ENCODE measurements at regions not wholly inside any gene's neighbourhood (a gene's known extent, or its start where the extent isn't known, plus 50 kb on each side); places are given as distances from the start of the nearest gene placed in this dataset.
"Not testable (repeated sequence)": the region's sequence is repeated elsewhere in the genome, so short reads cannot be mapped to it uniquely, and the experiment has no call there.

DNA sequence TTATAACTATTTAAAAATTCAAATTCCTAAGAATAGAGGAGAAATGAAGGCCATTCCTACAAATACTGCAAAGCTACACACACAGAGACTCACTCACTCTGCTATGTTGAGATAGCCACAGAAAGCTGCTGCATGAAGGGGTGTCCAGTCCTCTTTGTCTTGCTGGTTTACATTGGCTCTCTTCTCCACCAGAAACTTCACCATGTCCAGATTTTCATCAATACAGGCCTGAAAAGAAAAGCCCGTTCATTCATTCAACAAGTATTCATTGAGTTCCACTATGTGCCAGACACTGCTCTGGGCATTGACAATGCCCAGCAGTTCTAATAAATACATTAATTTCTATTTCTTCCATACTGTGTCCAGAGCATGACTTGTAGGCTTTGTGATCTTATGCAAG, 732.3 kb downstream of the CDY1 start:
- no peak overlapping the region for H3K4me3 ChIP-seq (ENCODE audit: low read depth, low read length, poor library complexity, severe bottlenecking)
- H3K36me3 ChIP-seq (ENCODE audit: insufficient read depth, low read length): no peaks in the 10 kb centered on the region
- H3K4me1 ChIP-seq (ENCODE audit: insufficient read depth, low read length, poor library complexity, severe bottlenecking): no peaks in the 10 kb centered on the region
- DNase-seq (ENCODE audit: low spot score): no peak
- H3K9me3 ChIP-seq (ENCODE audit: low read length): no peaks in the 10 kb centered on the region
- CTCF ChIA-PET (ENCODE audit: unreplicated experiment): no interaction called here
- H2AFZ ChIP-seq (ENCODE audit: low read length): no peak overlapping the region
- no peaks in the 10 kb centered on the region for H3K79me2 ChIP-seq (ENCODE audit: insufficient read depth, low read depth, low read length)
- no peaks in the 10 kb centered on the region for H3K9me2 ChIP-seq (ENCODE audit: insufficient read depth, low read length)
- no peaks in the 10 kb centered on the region for H4K20me1 ChIP-seq (ENCODE audit: insufficient read depth, low read length)
- no TSS peak for BruUV-seq (replicated peaks)
- H3K27ac ChIP-seq (ENCODE audit: low read depth, low read length, poor library complexity, severe bottlenecking): no peak overlapping the region
- POLR2A ChIA-PET: no interaction called here
- H3K4me2 ChIP-seq (ENCODE audit: low read length): no peak overlapping the region
- intact Hi-C loops (cut with micrococcal nuclease; ENCODE audit: unreplicated experiment): no loop called here
- TF ChIP-seq, protein P1, sequence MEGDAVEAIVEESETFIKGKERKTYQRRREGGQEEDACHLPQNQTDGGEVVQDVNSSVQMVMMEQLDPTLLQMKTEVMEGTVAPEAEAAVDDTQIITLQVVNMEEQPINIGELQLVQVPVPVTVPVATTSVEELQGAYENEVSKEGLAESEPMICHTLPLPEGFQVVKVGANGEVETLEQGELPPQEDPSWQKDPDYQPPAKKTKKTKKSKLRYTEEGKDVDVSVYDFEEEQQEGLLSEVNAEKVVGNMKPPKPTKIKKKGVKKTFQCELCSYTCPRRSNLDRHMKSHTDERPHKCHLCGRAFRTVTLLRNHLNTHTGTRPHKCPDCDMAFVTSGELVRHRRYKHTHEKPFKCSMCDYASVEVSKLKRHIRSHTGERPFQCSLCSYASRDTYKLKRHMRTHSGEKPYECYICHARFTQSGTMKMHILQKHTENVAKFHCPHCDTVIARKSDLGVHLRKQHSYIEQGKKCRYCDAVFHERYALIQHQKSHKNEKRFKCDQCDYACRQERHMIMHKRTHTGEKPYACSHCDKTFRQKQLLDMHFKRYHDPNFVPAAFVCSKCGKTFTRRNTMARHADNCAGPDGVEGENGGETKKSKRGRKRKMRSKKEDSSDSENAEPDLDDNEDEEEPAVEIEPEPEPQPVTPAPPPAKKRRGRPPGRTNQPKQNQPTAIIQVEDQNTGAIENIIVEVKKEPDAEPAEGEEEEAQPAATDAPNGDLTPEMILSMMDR (conservative IDR thresholded peaks at IDR 0.05; ENCODE audit: low read length): no peak
- TF ChIP-seq EZH2phosphoT487 (IDR thresholded peaks at IDR 0.05; ENCODE audit: borderline replicate concordance, low read depth, low read length): no peak

DNA sequence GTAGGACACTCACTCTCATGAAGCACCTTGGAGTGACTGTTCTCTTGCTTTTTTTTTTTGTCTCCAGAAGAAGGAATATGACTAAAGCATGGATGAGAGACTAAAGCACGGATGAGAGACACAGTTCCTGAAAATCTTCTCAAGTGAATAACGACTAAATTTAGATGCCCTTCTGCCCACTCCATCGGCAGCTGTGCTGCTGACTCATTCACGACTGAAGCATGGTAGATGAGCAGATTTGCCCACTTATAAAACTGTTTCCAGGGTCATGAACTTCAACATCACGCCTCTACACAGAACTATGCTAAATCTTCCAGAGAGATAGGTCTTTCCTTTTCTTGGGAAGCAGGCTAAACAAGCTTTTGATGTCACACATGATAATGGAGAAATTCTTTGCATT, 738.0 kb downstream of the CDY1 start:
- H3K36me3 ChIP-seq (ENCODE audit: insufficient read depth, low read length); H3K9me3 ChIP-seq (ENCODE audit: low read length); H3K4me2 ChIP-seq (ENCODE audit: low read length); BruUV-seq (replicated peaks); H2AFZ ChIP-seq (ENCODE audit: low read length); DNase-seq (ENCODE audit: low spot score); H3K9me2 ChIP-seq (ENCODE audit: insufficient read depth, low read length); intact Hi-C loops (cut with micrococcal nuclease; ENCODE audit: unreplicated experiment); POLR2A ChIA-PET; H3K79me2 ChIP-seq (ENCODE audit: insufficient read depth, low read depth, low read length); H3K4me1 ChIP-seq (ENCODE audit: insufficient read depth, low read length, poor library complexity, severe bottlenecking); H4K20me1 ChIP-seq (ENCODE audit: insufficient read depth, low read length); H3K27ac ChIP-seq (ENCODE audit: low read depth, low read length, poor library complexity, severe bottlenecking); CTCF ChIA-PET (ENCODE audit: unreplicated experiment); H3K4me3 ChIP-seq (ENCODE audit: low read depth, low read length, poor library complexity, severe bottlenecking): not testable (repeated sequence)

DNA sequence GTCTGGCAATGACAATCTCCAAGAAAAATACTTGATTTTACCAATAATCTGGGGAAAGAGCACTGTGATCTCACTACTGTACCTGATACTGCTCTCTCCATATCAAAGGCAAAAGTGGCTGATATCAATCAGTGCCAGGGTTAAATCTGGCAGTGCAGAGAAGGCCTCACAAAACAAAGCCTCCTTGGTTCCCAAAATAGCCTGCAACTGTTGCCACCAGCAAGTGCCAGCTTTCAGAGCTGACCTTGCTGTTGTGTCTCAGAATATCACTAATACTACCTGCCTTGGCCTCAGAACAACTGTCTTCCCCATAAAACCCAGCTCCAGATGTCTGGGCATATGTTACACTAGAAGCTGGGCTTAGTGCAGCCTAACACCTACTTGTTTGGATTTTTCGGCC, 738.6 kb downstream of the CDY1 start:
- H2AFZ ChIP-seq (ENCODE audit: low read length); H3K9me2 ChIP-seq (ENCODE audit: insufficient read depth, low read length); DNase-seq (ENCODE audit: low spot score); CTCF ChIA-PET (ENCODE audit: unreplicated experiment); H3K79me2 ChIP-seq (ENCODE audit: insufficient read depth, low read depth, low read length); POLR2A ChIA-PET; BruUV-seq (replicated peaks); H4K20me1 ChIP-seq (ENCODE audit: insufficient read depth, low read length); H3K36me3 ChIP-seq (ENCODE audit: insufficient read depth, low read length); H3K4me3 ChIP-seq (ENCODE audit: low read depth, low read length, poor library complexity, severe bottlenecking); H3K9me3 ChIP-seq (ENCODE audit: low read length); H3K27ac ChIP-seq (ENCODE audit: low read depth, low read length, poor library complexity, severe bottlenecking); intact Hi-C loops (cut with micrococcal nuclease; ENCODE audit: unreplicated experiment); H3K4me1 ChIP-seq (ENCODE audit: insufficient read depth, low read length, poor library complexity, severe bottlenecking); H3K4me2 ChIP-seq (ENCODE audit: low read length): not testable (repeated sequence)

DNA sequence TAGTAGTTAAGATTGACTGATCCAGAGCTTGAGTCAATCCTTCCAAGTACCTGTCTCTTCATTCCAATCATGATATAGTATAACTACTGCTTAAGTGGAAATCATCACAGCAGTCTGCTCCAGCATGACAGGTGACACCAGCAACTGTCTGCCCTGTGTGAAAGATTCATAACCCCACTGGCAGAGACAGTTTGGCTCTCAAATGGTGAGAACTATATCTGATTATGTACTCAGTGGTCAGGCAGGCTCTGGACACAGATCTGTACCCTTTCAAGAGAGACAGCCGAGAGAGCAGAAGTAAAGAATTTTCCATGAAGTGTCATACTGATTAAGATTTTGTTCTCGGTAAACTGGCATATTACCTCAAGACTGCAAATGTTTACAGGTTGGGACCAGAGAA, 741.5 kb downstream of the CDY1 start:
- H3K4me1 ChIP-seq (ENCODE audit: insufficient read depth, low read length, poor library complexity, severe bottlenecking); DNase-seq (ENCODE audit: low spot score); H3K79me2 ChIP-seq (ENCODE audit: insufficient read depth, low read depth, low read length); H3K9me2 ChIP-seq (ENCODE audit: insufficient read depth, low read length); H3K4me2 ChIP-seq (ENCODE audit: low read length); BruUV-seq (replicated peaks); H3K27ac ChIP-seq (ENCODE audit: low read depth, low read length, poor library complexity, severe bottlenecking); H2AFZ ChIP-seq (ENCODE audit: low read length); H3K36me3 ChIP-seq (ENCODE audit: insufficient read depth, low read length); intact Hi-C loops (cut with micrococcal nuclease; ENCODE audit: unreplicated experiment); CTCF ChIA-PET (ENCODE audit: unreplicated experiment); H4K20me1 ChIP-seq (ENCODE audit: insufficient read depth, low read length); POLR2A ChIA-PET; H3K4me3 ChIP-seq (ENCODE audit: low read depth, low read length, poor library complexity, severe bottlenecking); H3K9me3 ChIP-seq (ENCODE audit: low read length): not testable (repeated sequence)

DNA sequence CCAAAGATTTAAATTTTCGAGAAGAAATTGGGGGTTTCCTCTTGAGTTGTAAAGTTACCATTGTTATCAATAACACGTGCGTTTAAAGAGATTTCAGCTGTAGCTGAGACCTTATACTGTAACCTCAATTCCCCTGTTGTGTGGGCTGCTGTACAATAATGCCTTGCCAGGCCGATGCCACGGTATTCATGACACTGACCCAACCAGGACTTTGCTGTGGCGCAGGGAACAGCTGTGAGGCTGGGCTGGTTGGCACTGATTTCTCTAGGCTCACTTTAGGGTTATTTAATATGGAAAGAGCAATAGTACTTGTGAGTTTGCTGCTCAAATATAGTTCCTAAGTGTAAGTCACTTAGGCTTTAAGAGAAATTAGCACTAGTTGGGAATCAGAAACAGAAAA, 744.2 kb downstream of the CDY1 start:
- intact Hi-C loops (cut with micrococcal nuclease; ENCODE audit: unreplicated experiment); H4K20me1 ChIP-seq (ENCODE audit: insufficient read depth, low read length); BruUV-seq (replicated peaks); H3K36me3 ChIP-seq (ENCODE audit: insufficient read depth, low read length); H3K4me1 ChIP-seq (ENCODE audit: insufficient read depth, low read length, poor library complexity, severe bottlenecking); H3K9me3 ChIP-seq (ENCODE audit: low read length); H2AFZ ChIP-seq (ENCODE audit: low read length); H3K4me3 ChIP-seq (ENCODE audit: low read depth, low read length, poor library complexity, severe bottlenecking); DNase-seq (ENCODE audit: low spot score); H3K9me2 ChIP-seq (ENCODE audit: insufficient read depth, low read length); POLR2A ChIA-PET; H3K79me2 ChIP-seq (ENCODE audit: insufficient read depth, low read depth, low read length); H3K4me2 ChIP-seq (ENCODE audit: low read length); H3K27ac ChIP-seq (ENCODE audit: low read depth, low read length, poor library complexity, severe bottlenecking); CTCF ChIA-PET (ENCODE audit: unreplicated experiment): not testable (repeated sequence)

DNA sequence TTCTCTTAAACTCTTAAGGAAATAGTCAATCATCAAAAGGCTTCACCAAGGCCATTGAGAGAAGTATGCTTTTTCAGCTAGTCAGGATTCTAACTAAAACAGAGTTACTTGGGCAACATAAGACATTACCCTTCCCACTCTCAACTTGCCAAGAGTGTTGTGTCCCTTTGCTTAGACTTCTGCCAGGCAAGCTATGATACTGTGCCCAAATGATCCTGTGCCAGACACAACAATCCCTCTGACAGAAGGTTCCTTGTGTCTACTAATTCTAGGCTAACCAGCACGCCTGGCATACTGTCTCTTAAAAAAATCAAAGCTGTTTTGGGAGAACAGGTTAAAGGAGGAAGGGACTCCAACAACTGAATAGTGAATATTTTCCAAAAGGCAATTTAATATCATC, 750.6 kb downstream of the CDY1 start:
- BruUV-seq (replicated peaks); intact Hi-C loops (cut with micrococcal nuclease; ENCODE audit: unreplicated experiment); H3K9me3 ChIP-seq (ENCODE audit: low read length); H3K36me3 ChIP-seq (ENCODE audit: insufficient read depth, low read length); H2AFZ ChIP-seq (ENCODE audit: low read length); H4K20me1 ChIP-seq (ENCODE audit: insufficient read depth, low read length); H3K27ac ChIP-seq (ENCODE audit: low read depth, low read length, poor library complexity, severe bottlenecking); H3K4me3 ChIP-seq (ENCODE audit: low read depth, low read length, poor library complexity, severe bottlenecking); POLR2A ChIA-PET; H3K9me2 ChIP-seq (ENCODE audit: insufficient read depth, low read length); CTCF ChIA-PET (ENCODE audit: unreplicated experiment); DNase-seq (ENCODE audit: low spot score); H3K79me2 ChIP-seq (ENCODE audit: insufficient read depth, low read depth, low read length); H3K4me1 ChIP-seq (ENCODE audit: insufficient read depth, low read length, poor library complexity, severe bottlenecking); H3K4me2 ChIP-seq (ENCODE audit: low read length): not testable (repeated sequence)

Data from OCI-LY7 (cell line).